ENCODE measurements at regions not wholly inside any gene's neighbourhood (a gene's known extent, or its start where the extent isn't known, plus 50 kb on each side); places are given as distances from the start of the nearest gene placed in this dataset.

GRCh38 chr15:45785897-45786296, 151.1 kb downstream of the SQOR start:
- TF ChIP-seq CTCF (IDR thresholded peaks at IDR 0.05): no peak
- Mint-ChIP-seq H3K27me3 (ENCODE audit: low read depth, poor library complexity) (no peaks in the 10 kb centered on the region), H3K36me3 (ENCODE audit: low read depth) (no peaks in the 10 kb centered on the region), H3K4me1 (peaks cover 12% of the 10 kb centered on the region), H3K4me3 (no peak overlapping the region), H3K27ac (no peak overlapping the region), H3K9me3 (no peaks in the 10 kb centered on the region)
- DNase-seq: no peak

- Mint-ChIP-seq H3K9me3 (no peaks in the 10 kb centered on the region), H3K4me1 (no peaks in the 10 kb centered on the region), H3K27ac (no peak overlapping the region), H3K4me3 (no peak overlapping the region), H3K36me3 (ENCODE audit: low read depth) (no peaks in the 10 kb centered on the region), H3K27me3 (ENCODE audit: low read depth, poor library complexity) (no peaks in the 10 kb centered on the region)
- DNase-seq: peak; percentile 30
- TF ChIP-seq CTCF (IDR thresholded peaks at IDR 0.05): peak; percentile 71
Observed at GRCh38 chr15:45790325-45790943, 155.6 kb downstream of the SQOR start.

- H3K4me1 Mint-ChIP-seq: peaks cover under 1% of the 10 kb centered on the region
- H3K9me3 Mint-ChIP-seq: no peaks in the 10 kb centered on the region
- no peak overlapping the region for H3K4me3 Mint-ChIP-seq
- H3K27me3 Mint-ChIP-seq (ENCODE audit: low read depth, poor library complexity): no peaks in the 10 kb centered on the region
- no peak for DNase-seq
- no peak for TF ChIP-seq CTCF (IDR thresholded peaks at IDR 0.05)
- no peak overlapping the region for H3K27ac Mint-ChIP-seq
- H3K36me3 Mint-ChIP-seq (ENCODE audit: low read depth): no peaks in the 10 kb centered on the region
Observed at GRCh38 chr15:45794304-45794703, 159.5 kb downstream of the SQOR start.

- TF ChIP-seq CTCF (IDR thresholded peaks at IDR 0.05): no peak
- Mint-ChIP-seq H3K27ac (no peak overlapping the region), H3K36me3 (ENCODE audit: low read depth) (no peaks in the 10 kb centered on the region), H3K27me3 (ENCODE audit: low read depth, poor library complexity) (no peaks in the 10 kb centered on the region), H3K4me3 (no peak overlapping the region), H3K9me3 (no peaks in the 10 kb centered on the region), H3K4me1 (peaks cover 6% of the 10 kb centered on the region)
- no peak for DNase-seq
Observed at GRCh38 chr15:45794712-45795439, 160.0 kb downstream of the SQOR start.

GRCh38 chr15:45795440-45796069, 160.7 kb downstream of the SQOR start:
- Mint-ChIP-seq H3K9me3 (no peaks in the 10 kb centered on the region), H3K4me3 (no peak overlapping the region)
- DNase-seq: peak; percentile 35

More at GRCh38 chr15:45795440-45796069, 160.7 kb downstream of the SQOR start:
- H3K36me3 Mint-ChIP-seq (ENCODE audit: low read depth): no peaks in the 10 kb centered on the region
- no peak overlapping the region for H3K27ac Mint-ChIP-seq
- peaks cover 6% of the 10 kb centered on the region for H3K4me1 Mint-ChIP-seq
- no peaks in the 10 kb centered on the region for H3K27me3 Mint-ChIP-seq (ENCODE audit: low read depth, poor library complexity)
- peak; percentile 68 for TF ChIP-seq CTCF (IDR thresholded peaks at IDR 0.05)

Measured in nephron progenitor cell (in vitro differentiated cells).